H1 (cell line): ENCODE measurements at regions not wholly inside any gene's neighbourhood (a gene's known extent, or its start where the extent isn't known, plus 50 kb on each side); places are given as distances from the start of the nearest gene placed in this dataset.

ENCODE experiments used
- CTCF ChIA-PET: fragments of 300-600 bp; sonication (Branson Sonifier 250); formaldehyde crosslinking; loops from one replicate; lab custom pipeline; 2021; ENCODE audit not compliant: partially characterized antibody; lab: Charles Lee
- POLR2A ChIA-PET: fragments of 300-600 bp; sonication (Branson Sonifier 250); formaldehyde crosslinking; loops from one replicate; lab custom pipeline; 2021; ENCODE audit warnings: inconsistent platforms; ENCODE audit not compliant: partially characterized antibody; lab: Charles Lee
- DNase-seq, 2 experiments: peaks; one replicate each; pipeline versions ENCODE4 v3.0.0 to v3.0.0-alpha.2; 2010 to 2022; ENCODE audit warnings: low spot score in 2 of 2, low read depth in 1 of 2, mixed read lengths in 1 of 2
- FAIRE-seq: peaks from 2 replicates; lab custom pipeline; 2011; peaks lifted over from hg19 to GRCh38; lab: Jason Lieb, UNC
- H2AFZ ChIP-seq: 2 replicates; pipeline ENCODE4 v1.8.1; 2012; ENCODE audit warnings: low read length, inconsistent platforms
- H2AK5ac ChIP-seq: 2 replicates; pipeline ENCODE4 v1.6.1; 2013; ENCODE audit warnings: low read depth, low read length
- H2BK120ac ChIP-seq: replicated peaks from 2 replicates; pipeline ENCODE3; 2013; ENCODE audit warnings: low read depth, low read length, inconsistent platforms
- H2BK12ac ChIP-seq: 2 replicates; pipeline ENCODE4 v1.6.1; 2013; ENCODE audit warnings: low read depth, low read length
- H2BK15ac ChIP-seq: 2 replicates; pipeline ENCODE4 v1.6.1; 2013; ENCODE audit warnings: low read length
- H2BK20ac ChIP-seq: 2 replicates; pipeline ENCODE4 v1.6.1; 2013; ENCODE audit warnings: low read length
- H2BK5ac ChIP-seq: 2 replicates; pipeline ENCODE4 v1.6.1; 2013; ENCODE audit warnings: low read depth, low read length
- H3K14ac ChIP-seq: 2 replicates; pipeline ENCODE4 v1.6.1; 2013; ENCODE audit warnings: inconsistent platforms; ENCODE audit not compliant: insufficient read length
- H3K18ac ChIP-seq: 2 replicates; pipeline ENCODE4 v1.6.1; 2013; ENCODE audit warnings: low read length; ENCODE audit errors: extremely low read depth
- H3K23ac ChIP-seq: 2 replicates; pipeline ENCODE4 v1.6.1; 2013; ENCODE audit warnings: inconsistent platforms; ENCODE audit not compliant: insufficient read length
- H3K23me2 ChIP-seq: 2 replicates; pipeline ENCODE4 v1.6.1; 2013; ENCODE audit warnings: low read depth, low read length
- H3K27ac ChIP-seq: 2 replicates; pipeline ENCODE4 v1.6.1; 2011; ENCODE audit warnings: low read depth, low read length, inconsistent platforms
- H3K27me3 ChIP-seq, 4 experiments: replicated peaks in 1 of 4; 1 replicate in 1 of 4; 2 replicates in 3 of 4; pipeline versions ENCODE4 v1.6.1 to v1.8.1; 2011 to 2013; ENCODE audit warnings: low read length in 3 of 4, mild to moderate bottlenecking in 3 of 4, inconsistent platforms in 2 of 4, mixed read lengths in 2 of 4, moderate library complexity in 1 of 4; ENCODE audit not compliant: control insufficient read depth in 3 of 4, insufficient read depth in 3 of 4; ENCODE audit errors: extremely low read depth in 1 of 4
- H3K36me3 ChIP-seq, 4 experiments: 2 replicates each; pipeline versions ENCODE4 v1.6.1 to v1.8.1; 2011 to 2013; ENCODE audit warnings: mild to moderate bottlenecking in 4 of 4, low read length in 3 of 4, moderate library complexity in 2 of 4, control low read depth in 1 of 4, inconsistent platforms in 1 of 4; ENCODE audit not compliant: insufficient read depth in 4 of 4, control insufficient read depth in 2 of 4
- H3K4ac ChIP-seq: replicated peaks from 2 replicates; pipeline ENCODE3; 2013; ENCODE audit warnings: low read length, low read depth, mixed read lengths, inconsistent platforms; ENCODE audit not compliant: insufficient read length
- H3K4me1 ChIP-seq, 4 experiments: replicated peaks in 1 of 4; 1 replicate in 1 of 4; 2 replicates in 3 of 4; pipeline versions ENCODE4 v1.6.1 to v1.8.1; 2011 to 2013; ENCODE audit warnings: low read length in 3 of 4, inconsistent platforms in 2 of 4, mixed read lengths in 1 of 4; ENCODE audit not compliant: insufficient read depth in 4 of 4, control insufficient read depth in 3 of 4
- H3K4me2 ChIP-seq, 2 experiments: 2 replicates each; pipeline versions ENCODE4 v1.6.1 to v1.8.1; 2011 to 2013; ENCODE audit warnings: low read depth in 2 of 2, low read length in 2 of 2, control low read depth in 1 of 2, inconsistent platforms in 1 of 2, mild to moderate bottlenecking in 1 of 2; ENCODE audit not compliant: insufficient read depth in 1 of 2
- H3K4me3 ChIP-seq, 4 experiments: fragments of 200-600, 300-600 bp in 1 of 4; sonication (generic), shearing (Covaris generic), sonication (Bioruptor Twin) in 1 of 4; 2 replicates each; pipeline versions ENCODE4 v1.5.1 to v1.8.1; 2011 to 2016; ENCODE audit warnings: low read length in 4 of 4, low read depth in 3 of 4, control low read depth in 2 of 4, inconsistent platforms in 2 of 4, mild to moderate bottlenecking in 2 of 4, mixed read lengths in 1 of 4, moderate library complexity in 1 of 4; ENCODE audit not compliant: insufficient read depth in 2 of 4; ENCODE audit errors: extremely low read depth in 1 of 4
- H3K56ac ChIP-seq: replicated peaks from 2 replicates; pipeline ENCODE3; 2013; ENCODE audit warnings: low read depth, mild to moderate bottlenecking, mixed read lengths, low read length, inconsistent platforms; ENCODE audit not compliant: insufficient read length
- H3K79me1 ChIP-seq: 2 replicates; pipeline ENCODE4 v1.6.1; 2013; ENCODE audit warnings: low read depth, low read length, control low read depth
- H3K79me2 ChIP-seq, 2 experiments: 2 replicates each; pipeline versions ENCODE4 v1.6.1 to v1.8.1; 2012 to 2013; ENCODE audit warnings: low read length in 2 of 2, mild to moderate bottlenecking in 2 of 2, inconsistent platforms in 1 of 2; ENCODE audit not compliant: insufficient read depth in 2 of 2, control insufficient read depth in 1 of 2
- H3K9ac ChIP-seq, 4 experiments: replicated peaks in 1 of 4; 1 replicate in 1 of 4; 2 replicates in 3 of 4; pipeline versions ENCODE4 v1.6.1 to v1.8.1; 2011 to 2013; ENCODE audit warnings: low read depth in 3 of 4, low read length in 3 of 4, control low read depth in 2 of 4, mild to moderate bottlenecking in 2 of 4, moderate library complexity in 2 of 4, inconsistent platforms in 1 of 4; ENCODE audit errors: extremely low read depth in 1 of 4
- H3K9me3 ChIP-seq, 2 experiments: 2 replicates each; pipeline versions ENCODE4 v1.6.1 to v1.8.1; 2012 to 2013; ENCODE audit warnings: mild to moderate bottlenecking in 2 of 2, moderate library complexity in 2 of 2, control low read depth in 1 of 2, inconsistent platforms in 1 of 2, low read depth in 1 of 2, low read length in 1 of 2, mixed read lengths in 1 of 2; ENCODE audit not compliant: insufficient read depth in 2 of 2
- H4K20me1 ChIP-seq, 2 experiments: replicated peaks in 1 of 2; 2 replicates each; pipeline versions ENCODE3 to v1.8.1; 2011 to 2013; ENCODE audit warnings: inconsistent platforms in 2 of 2, low read length in 2 of 2, mild to moderate bottlenecking in 1 of 2; ENCODE audit not compliant: insufficient read depth in 2 of 2, control insufficient read depth in 1 of 2
- H4K5ac ChIP-seq: 2 replicates; pipeline ENCODE4 v1.6.1; 2013; ENCODE audit warnings: low read length, low read depth, mixed read lengths, inconsistent platforms; ENCODE audit not compliant: insufficient read length
- H4K8ac ChIP-seq: 2 replicates; pipeline ENCODE4 v1.8.0; 2013; ENCODE audit warnings: mild to moderate bottlenecking, moderate library complexity, low read length, inconsistent platforms; ENCODE audit not compliant: insufficient read depth; ENCODE audit errors: extremely low read depth
- H4K91ac ChIP-seq: replicated peaks from 2 replicates; pipeline ENCODE3; 2013; ENCODE audit warnings: low read length, mixed read lengths, inconsistent platforms; ENCODE audit not compliant: insufficient read length
- POU5F1 ChIP-seq: IDR thresholded peaks from 2 replicates; pipeline ENCODE4 v1.6.1; 2011; ENCODE audit warnings: low read depth, mild to moderate bottlenecking, low read length, moderate library complexity
- YY1 ChIP-seq: IDR thresholded peaks from 2 replicates; pipeline ENCODE4 v1.6.1; 2011; ENCODE audit warnings: low read depth, mild to moderate bottlenecking, low read length
- WGBS, 2 experiments: shearing (Covaris generic) in 1 of 2; methylation state at CpG; one replicate each; pipeline versions ENCODE4 v1.1.6 to v1.1.7; 2013 to 2015; ENCODE audit warnings: low lambda C conversion rate in 2 of 2, mixed read lengths in 2 of 2, inconsistent platforms in 1 of 2, low coverage in 1 of 2, missing lambda C conversion rate in 1 of 2; ENCODE audit not compliant: insufficient replicate concordance in 2 of 2, insufficient coverage in 1 of 2, insufficient read length in 1 of 2; ENCODE audit errors: extremely low coverage in 1 of 2, missing lambda C conversion rate in 1 of 2; 5-methylcytosine and 5-hydroxymethylcytosine counted together

DNA sequence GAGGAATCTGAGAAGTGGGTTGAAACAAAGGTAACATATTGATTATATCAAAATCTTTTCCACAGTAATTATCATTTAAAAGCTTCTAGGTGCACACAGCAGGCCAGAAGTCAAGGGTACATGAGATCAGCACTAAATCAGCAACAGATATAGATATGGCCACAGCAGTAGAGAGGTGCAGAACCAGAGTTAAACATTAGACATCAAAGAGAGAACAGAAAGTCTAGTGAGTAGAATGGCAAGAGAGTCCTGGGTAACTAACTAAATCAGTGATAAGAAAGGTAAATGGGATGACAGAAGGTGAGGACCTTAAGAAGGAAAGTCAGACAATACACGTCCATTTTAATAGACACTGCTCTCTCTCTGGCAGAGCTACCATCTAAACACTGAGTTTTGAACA lies 119.5 kb upstream of the GRIA4 start:
- CTCF ChIA-PET, result interaction anchor here (1.1 kb wide), 1 partner anchor 21 kb away, joined by 3 read pairs; no protein-coding TSS in a partner anchor
- no peaks in the 10 kb centered on the region for H3K23me2 ChIP-seq
- H3K4me3 ChIP-seq, result no peak overlapping the region
- no peaks in the 10 kb centered on the region for H3K36me3 ChIP-seq
- 95% methylated on average over 1 of the region's 1 CpG; no CpG with 5 or more reads in 1 of the 2 experiments for WGBS, 2 experiments
- no peak overlapping the region for H3K4ac ChIP-seq
- H2BK12ac ChIP-seq, result no peak overlapping the region
- no peak overlapping the region for H3K56ac ChIP-seq
- H2BK15ac ChIP-seq, result no peak overlapping the region
- no peak overlapping the region for H4K5ac ChIP-seq
- no peak overlapping the region for H3K14ac ChIP-seq
- H4K20me1 ChIP-seq, result no peaks in the 10 kb centered on the region
- no peaks in the 10 kb centered on the region for H3K79me2 ChIP-seq
- no peak overlapping the region for H3K27ac ChIP-seq
- no peak overlapping the region for H3K23ac ChIP-seq
- no peak overlapping the region for H4K8ac ChIP-seq
- no peak overlapping the region for H2BK20ac ChIP-seq
- no peak overlapping the region for H2BK5ac ChIP-seq
- no peak overlapping the region for H4K91ac ChIP-seq
- no peaks in the 10 kb centered on the region for H3K9me3 ChIP-seq
- no peak for DNase-seq
- no peak overlapping the region for H2AFZ ChIP-seq
- POLR2A ChIA-PET, result no interaction called here
- TF ChIP-seq POU5F1 (no peak), YY1 (no peak)
- H3K18ac ChIP-seq, result no peak overlapping the region
- H3K9ac ChIP-seq, result no peak overlapping the region
- no peak overlapping the region for H2BK120ac ChIP-seq
- peaks cover 0 to 4% (median 0%) of the 10 kb centered on the region in 4 experiments; a peak in 1 of 7 replicates for H3K4me1 ChIP-seq
- no peak overlapping the region for H3K4me2 ChIP-seq
- H3K27me3 ChIP-seq, result no peaks in the 10 kb centered on the region
- H3K79me1 ChIP-seq, result no peaks in the 10 kb centered on the region
- no peak overlapping the region for H2AK5ac ChIP-seq
- no peak for FAIRE-seq
